Gastroesophageal sphincter (tissue), 3 donors: ENCODE measurements at regions not wholly inside any gene's neighbourhood (a gene's known extent, or its start where the extent isn't known, plus 50 kb on each side); places are given as distances from the start of the nearest gene placed in this dataset.

Source experiments
- EP300 ChIP-seq: sonication (generic); formaldehyde crosslinking; IDR thresholded peaks from one replicate; pipeline ENCODE4 v1.6.1; 2017; ENCODE audit warnings: antibody characterized with exemption, mild to moderate bottlenecking
- POLR2A ChIP-seq, 2 donors: fragments of 450-650 bp; IDR thresholded peaks; one replicate each; pipeline ENCODE4 v1.6.1; 2017; ENCODE audit warnings: antibody characterized with exemption in 2 of 2, mild to moderate bottlenecking in 2 of 2, moderate library complexity in 1 of 2
- POLR2AphosphoS5 ChIP-seq: sonication (generic); formaldehyde crosslinking; IDR thresholded peaks from one replicate; pipeline ENCODE4 v1.6.1; 2017; ENCODE audit warnings: antibody characterized with exemption
- TF ChIP-seq, protein P1 (sequence below), 4 experiments: fragments of 200-600 bp in 2 of 4; fragments of 450-650 bp in 2 of 4; sonication (generic) in 1 of 4; IDR thresholded peaks; one replicate each; pipeline ENCODE4 v1.5.1; 2017 to 2019; ENCODE audit warnings: antibody characterized with exemption in 4 of 4, mild to moderate bottlenecking in 2 of 4, moderate library complexity in 2 of 4

GRCh38 chr4:138104284-138104680 is 137.9 kb downstream of the SLC7A11 start:
- TF ChIP-seq, protein P1, sequence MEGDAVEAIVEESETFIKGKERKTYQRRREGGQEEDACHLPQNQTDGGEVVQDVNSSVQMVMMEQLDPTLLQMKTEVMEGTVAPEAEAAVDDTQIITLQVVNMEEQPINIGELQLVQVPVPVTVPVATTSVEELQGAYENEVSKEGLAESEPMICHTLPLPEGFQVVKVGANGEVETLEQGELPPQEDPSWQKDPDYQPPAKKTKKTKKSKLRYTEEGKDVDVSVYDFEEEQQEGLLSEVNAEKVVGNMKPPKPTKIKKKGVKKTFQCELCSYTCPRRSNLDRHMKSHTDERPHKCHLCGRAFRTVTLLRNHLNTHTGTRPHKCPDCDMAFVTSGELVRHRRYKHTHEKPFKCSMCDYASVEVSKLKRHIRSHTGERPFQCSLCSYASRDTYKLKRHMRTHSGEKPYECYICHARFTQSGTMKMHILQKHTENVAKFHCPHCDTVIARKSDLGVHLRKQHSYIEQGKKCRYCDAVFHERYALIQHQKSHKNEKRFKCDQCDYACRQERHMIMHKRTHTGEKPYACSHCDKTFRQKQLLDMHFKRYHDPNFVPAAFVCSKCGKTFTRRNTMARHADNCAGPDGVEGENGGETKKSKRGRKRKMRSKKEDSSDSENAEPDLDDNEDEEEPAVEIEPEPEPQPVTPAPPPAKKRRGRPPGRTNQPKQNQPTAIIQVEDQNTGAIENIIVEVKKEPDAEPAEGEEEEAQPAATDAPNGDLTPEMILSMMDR (IDR thresholded peaks at IDR 0.05), result no peak
- TF ChIP-seq POLR2AphosphoS5 (no peak), POLR2A (IDR thresholded peaks at IDR 0.05) (no peak), EP300 (no peak)
